GM23338 (cell line): ENCODE measurements at regions not wholly inside any gene's neighbourhood (a gene's known extent, or its start where the extent isn't known, plus 50 kb on each side); places are given as distances from the start of the nearest gene placed in this dataset.
"Not testable (repeated sequence)": the region's sequence is repeated elsewhere in the genome, so short reads cannot be mapped to it uniquely, and the experiment has no call there.

Source experiments
- ATAC-seq: fragments of 200-7000 bp; cut with Tn5 transposase; 3 replicates; pipeline ENCODE4 v1.9.1; 2020
- DNase-seq: peaks from one replicate; pipeline ENCODE4 v3.0.0-alpha.2; 2015; ENCODE audit warnings: low spot score
- H2AFZ ChIP-seq: fragments of 200-600 bp; sonication (generic); 2 replicates; pipeline ENCODE4 v1.8.0; 2016; ENCODE audit warnings: antibody characterized with exemption, mild to moderate bottlenecking, moderate library complexity
- H3F3A ChIP-seq: fragments of 200-600 bp; sonication (generic); replicated peaks from 2 replicates; pipeline ENCODE4 v1.8.0; 2017; ENCODE audit warnings: antibody characterized with exemption, mixed run types, low read depth
- H3K27ac ChIP-seq: fragments of 200-600 bp; sonication (generic); 2 replicates; pipeline ENCODE4 v1.6.1; 2016; ENCODE audit warnings: low read depth
- H3K27me3 ChIP-seq: fragments of 200-600 bp; sonication (generic); 2 replicates; pipeline ENCODE4 v1.8.0; 2016; ENCODE audit warnings: mild to moderate bottlenecking, mixed run types, moderate library complexity; ENCODE audit not compliant: insufficient read depth
- H3K36me3 ChIP-seq: fragments of 200-600 bp; sonication (generic); 2 replicates; pipeline ENCODE4 v1.8.0; 2016; ENCODE audit warnings: mild to moderate bottlenecking; ENCODE audit not compliant: insufficient read depth
- H3K4me1 ChIP-seq: fragments of 200-600 bp; sonication (generic); 2 replicates; pipeline ENCODE4 v1.8.0; 2016; ENCODE audit warnings: mild to moderate bottlenecking, moderate library complexity; ENCODE audit not compliant: insufficient read depth
- H3K4me2 ChIP-seq: fragments of 200-600 bp; sonication (generic); 2 replicates; pipeline ENCODE4 v1.7.1; 2017; ENCODE audit warnings: mixed run types
- H3K4me3 ChIP-seq: fragments of 200-600 bp; sonication (generic); 2 replicates; pipeline ENCODE4 v1.6.1; 2016; ENCODE audit warnings: mixed run types
- H3K79me2 ChIP-seq: fragments of 200-600 bp; sonication (generic); replicated peaks from 2 replicates; pipeline ENCODE4 v1.8.0; 2017; ENCODE audit warnings: mild to moderate bottlenecking; ENCODE audit not compliant: insufficient read depth
- H3K9me2 ChIP-seq: fragments of 200-600 bp; sonication (generic); 2 replicates; pipeline ENCODE4 v1.8.0; 2017; ENCODE audit not compliant: insufficient read depth
- H4K20me1 ChIP-seq: fragments of 200-600 bp; sonication (generic); replicated peaks from 2 replicates; pipeline ENCODE4 v1.8.0; 2017; ENCODE audit warnings: mild to moderate bottlenecking; ENCODE audit not compliant: insufficient read depth
- H3K27ac Mint-ChIP-seq: 2 replicates; pipeline ENCODE4 v1.8.0; 2020; ENCODE audit warnings: inconsistent platforms, mild to moderate bottlenecking, moderate library complexity, mixed read lengths
- H3K27me3 Mint-ChIP-seq: 3 replicates; pipeline ENCODE4 v1.8.0; 2022; ENCODE audit warnings: low read depth, mild to moderate bottlenecking, moderate library complexity, mixed read lengths, inconsistent platforms; ENCODE audit not compliant: insufficient read depth, poor library complexity
- H3K36me3 Mint-ChIP-seq: 3 replicates; pipeline ENCODE4 v1.8.0; 2021; ENCODE audit warnings: low read depth, mild to moderate bottlenecking, inconsistent platforms, moderate library complexity, mixed read lengths
- H3K4me1 Mint-ChIP-seq: 3 replicates; pipeline ENCODE4 v1.8.0; 2020; ENCODE audit warnings: mild to moderate bottlenecking, inconsistent platforms, mixed read lengths
- H3K4me3 Mint-ChIP-seq: 3 replicates; pipeline ENCODE4 v1.8.0; 2021; ENCODE audit warnings: moderate library complexity, mild to moderate bottlenecking, inconsistent platforms, mixed read lengths
- H3K9me3 Mint-ChIP-seq: 3 replicates; pipeline ENCODE4 v1.8.0; 2020; ENCODE audit warnings: moderate library complexity, mild to moderate bottlenecking, inconsistent platforms, mixed read lengths
- TF ChIP-seq, protein P1 (sequence below), 2 experiments: fragments of 200-600 bp in 1 of 2; sonication (generic) in 1 of 2; conservative IDR thresholded peaks; 2 replicates each; pipeline versions ENCODE4 v1.5.1 to v1.6.1; 2016 to 2017; ENCODE audit warnings: antibody characterized with exemption in 2 of 2, low read depth in 2 of 2, mild to moderate bottlenecking in 2 of 2, moderate library complexity in 1 of 2

DNA sequence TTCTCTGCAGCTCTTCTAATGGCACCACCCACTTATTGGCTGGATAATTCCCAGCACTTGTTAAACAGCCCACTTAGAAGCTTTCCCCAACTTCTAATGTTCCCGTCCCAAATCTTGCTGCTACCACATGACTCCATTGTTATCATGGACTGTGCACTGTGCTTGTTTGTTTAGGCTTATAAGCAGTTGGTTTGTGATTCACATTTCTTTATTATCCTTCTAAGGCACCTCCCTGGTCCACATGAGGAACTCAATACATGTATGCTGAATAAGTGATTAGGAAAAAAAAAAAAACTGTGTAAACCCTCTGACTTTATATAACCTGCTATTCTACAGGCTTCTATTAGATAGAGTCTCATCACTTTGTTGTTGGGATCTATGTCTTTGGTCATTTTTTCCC, 311.7 kb upstream of the CHRNA7 start:
- not testable (repeated sequence) for H3K4me3 Mint-ChIP-seq, H3K4me1 Mint-ChIP-seq, H3K9me2 ChIP-seq, H2AFZ ChIP-seq, H3F3A ChIP-seq, H3K36me3 Mint-ChIP-seq, H3K4me3 ChIP-seq, H4K20me1 ChIP-seq, H3K79me2 ChIP-seq, H3K36me3 ChIP-seq, DNase-seq, H3K9me3 Mint-ChIP-seq, H3K27ac Mint-ChIP-seq, H3K27me3 Mint-ChIP-seq, H3K27me3 ChIP-seq, ATAC-seq, H3K4me2 ChIP-seq, H3K27ac ChIP-seq, H3K4me1 ChIP-seq

DNA sequence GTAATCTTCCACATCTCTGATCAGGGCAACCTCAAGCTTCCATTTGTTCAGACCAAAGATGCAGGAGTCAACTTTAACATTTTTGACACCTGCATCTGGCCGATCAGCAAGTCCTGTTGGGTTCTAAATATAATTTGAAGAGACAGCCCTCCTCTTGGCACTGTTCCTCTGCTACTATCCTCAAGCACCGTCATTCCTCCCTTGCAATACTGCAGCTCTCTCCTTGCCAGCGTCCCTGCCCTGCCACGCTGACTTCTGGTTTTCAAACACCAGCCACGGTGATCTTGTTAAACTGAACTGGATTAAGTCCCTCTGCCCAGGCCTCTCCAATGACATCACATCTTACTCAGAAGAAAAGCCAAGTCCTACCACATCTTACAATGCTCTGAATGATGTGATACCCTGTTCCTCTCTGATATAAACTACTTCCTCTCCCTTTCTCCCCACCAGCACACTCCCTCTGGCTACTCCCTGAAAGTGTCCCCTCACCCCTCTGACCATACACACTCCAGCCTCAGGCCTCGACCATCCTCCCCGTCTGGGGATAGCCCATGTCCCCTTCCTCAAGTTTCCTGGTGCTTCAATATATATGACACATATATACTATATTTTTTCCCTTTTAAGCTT, 310.8 kb upstream of the CHRNA7 start:
- not testable (repeated sequence) for H3K4me2 ChIP-seq, DNase-seq, H3K9me2 ChIP-seq, H3K4me1 Mint-ChIP-seq, H3F3A ChIP-seq, ATAC-seq, H4K20me1 ChIP-seq, H3K4me3 ChIP-seq, H3K27me3 Mint-ChIP-seq, H3K27me3 ChIP-seq, H3K4me3 Mint-ChIP-seq, H3K9me3 Mint-ChIP-seq, H3K36me3 ChIP-seq, H3K27ac Mint-ChIP-seq, H3K27ac ChIP-seq, H3K36me3 Mint-ChIP-seq, H3K4me1 ChIP-seq, H2AFZ ChIP-seq, H3K79me2 ChIP-seq

- H3K27ac ChIP-seq, H3K4me2 ChIP-seq, H3K4me3 Mint-ChIP-seq, H3K27me3 Mint-ChIP-seq, H3K36me3 Mint-ChIP-seq, H3F3A ChIP-seq, H3K4me1 Mint-ChIP-seq, H3K9me2 ChIP-seq, H3K36me3 ChIP-seq, H3K27me3 ChIP-seq, H3K27ac Mint-ChIP-seq, H4K20me1 ChIP-seq, H3K9me3 Mint-ChIP-seq, H3K4me3 ChIP-seq, H3K4me1 ChIP-seq, ATAC-seq, H3K79me2 ChIP-seq, H2AFZ ChIP-seq, DNase-seq: not testable (repeated sequence)
These were observed 307.3 kb upstream of the CHRNA7 start for GRCh38 chr15:31723019-31723418.

DNA sequence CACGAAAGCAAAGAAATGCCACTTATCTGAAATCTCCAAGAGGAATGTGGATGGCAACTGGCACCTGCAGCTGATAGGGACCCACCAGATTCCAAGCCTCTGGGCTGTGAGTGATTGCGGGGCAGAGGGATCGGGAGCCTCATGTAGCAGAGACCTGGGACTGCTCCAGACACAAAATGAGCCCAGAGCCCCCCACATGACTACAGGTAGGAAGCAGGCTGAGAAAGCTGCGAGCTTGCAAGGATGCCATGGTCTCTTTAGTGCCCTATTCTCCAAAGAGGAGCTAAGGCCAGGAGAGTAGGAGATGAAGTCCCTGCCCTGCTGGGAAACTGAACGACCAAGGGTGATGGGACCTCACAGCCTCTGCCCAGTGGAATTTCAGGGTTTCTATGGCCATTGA, 305.4 kb upstream of the CHRNA7 start:
- not testable (repeated sequence) for H3K9me2 ChIP-seq, H3K4me2 ChIP-seq, DNase-seq, H3K27ac ChIP-seq, H3K27ac Mint-ChIP-seq, H3K4me1 ChIP-seq, H3K27me3 Mint-ChIP-seq, H3K79me2 ChIP-seq, H3K36me3 Mint-ChIP-seq, ATAC-seq, H2AFZ ChIP-seq, H3K4me3 Mint-ChIP-seq, H3K9me3 Mint-ChIP-seq, H3K4me3 ChIP-seq, H3K36me3 ChIP-seq, H3K27me3 ChIP-seq, H3F3A ChIP-seq, H4K20me1 ChIP-seq
- peaks cover 14% of the 10 kb centered on the region for H3K4me1 Mint-ChIP-seq

DNA sequence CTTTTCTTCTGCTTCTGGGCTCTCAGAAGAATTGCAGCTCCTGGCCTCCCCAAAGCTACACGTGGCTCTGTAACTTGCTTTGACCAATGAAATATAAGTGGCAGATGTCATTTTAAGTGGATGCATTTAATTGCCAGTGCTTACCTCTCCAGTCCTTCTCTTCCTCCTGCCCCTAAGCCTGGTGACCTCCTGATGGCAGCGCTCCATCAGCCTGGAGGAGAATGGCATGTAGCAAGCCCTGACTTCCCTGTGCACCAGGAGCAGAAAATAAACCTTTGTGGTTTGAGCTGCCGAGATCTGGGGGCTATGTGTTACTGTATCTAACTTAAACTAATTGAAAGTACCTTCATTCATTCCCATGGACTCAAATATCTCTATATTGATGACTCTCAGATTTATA, 304.7 kb upstream of the CHRNA7 start:
- not testable (repeated sequence) for H3K4me3 Mint-ChIP-seq, H3K27me3 Mint-ChIP-seq, H3K9me2 ChIP-seq, H3K27me3 ChIP-seq, H3K4me3 ChIP-seq, H3K27ac Mint-ChIP-seq, H3K4me1 ChIP-seq, H3K79me2 ChIP-seq, H3K27ac ChIP-seq, H4K20me1 ChIP-seq, H3K9me3 Mint-ChIP-seq, H3F3A ChIP-seq, H3K36me3 Mint-ChIP-seq, H2AFZ ChIP-seq, DNase-seq, H3K4me2 ChIP-seq, H3K36me3 ChIP-seq
- peak; percentile 38; the same call in 2 of the 3 replicates for ATAC-seq
- TF ChIP-seq, protein P1, sequence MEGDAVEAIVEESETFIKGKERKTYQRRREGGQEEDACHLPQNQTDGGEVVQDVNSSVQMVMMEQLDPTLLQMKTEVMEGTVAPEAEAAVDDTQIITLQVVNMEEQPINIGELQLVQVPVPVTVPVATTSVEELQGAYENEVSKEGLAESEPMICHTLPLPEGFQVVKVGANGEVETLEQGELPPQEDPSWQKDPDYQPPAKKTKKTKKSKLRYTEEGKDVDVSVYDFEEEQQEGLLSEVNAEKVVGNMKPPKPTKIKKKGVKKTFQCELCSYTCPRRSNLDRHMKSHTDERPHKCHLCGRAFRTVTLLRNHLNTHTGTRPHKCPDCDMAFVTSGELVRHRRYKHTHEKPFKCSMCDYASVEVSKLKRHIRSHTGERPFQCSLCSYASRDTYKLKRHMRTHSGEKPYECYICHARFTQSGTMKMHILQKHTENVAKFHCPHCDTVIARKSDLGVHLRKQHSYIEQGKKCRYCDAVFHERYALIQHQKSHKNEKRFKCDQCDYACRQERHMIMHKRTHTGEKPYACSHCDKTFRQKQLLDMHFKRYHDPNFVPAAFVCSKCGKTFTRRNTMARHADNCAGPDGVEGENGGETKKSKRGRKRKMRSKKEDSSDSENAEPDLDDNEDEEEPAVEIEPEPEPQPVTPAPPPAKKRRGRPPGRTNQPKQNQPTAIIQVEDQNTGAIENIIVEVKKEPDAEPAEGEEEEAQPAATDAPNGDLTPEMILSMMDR (conservative IDR thresholded peaks at IDR 0.05; ENCODE audit: low read depth in 2 of 2) = peak in 1 of 2 experiments; percentile 19; a peak in 1 of 4 replicates
- peaks cover 14% of the 10 kb centered on the region for H3K4me1 Mint-ChIP-seq
